ENCODE measurements at regions not wholly inside any gene's neighbourhood (a gene's known extent, or its start where the extent isn't known, plus 50 kb on each side); places are given as distances from the start of the nearest gene placed in this dataset.
"Not testable (repeated sequence)": the region's sequence is repeated elsewhere in the genome, so short reads cannot be mapped to it uniquely, and the experiment has no call there.

DNA sequence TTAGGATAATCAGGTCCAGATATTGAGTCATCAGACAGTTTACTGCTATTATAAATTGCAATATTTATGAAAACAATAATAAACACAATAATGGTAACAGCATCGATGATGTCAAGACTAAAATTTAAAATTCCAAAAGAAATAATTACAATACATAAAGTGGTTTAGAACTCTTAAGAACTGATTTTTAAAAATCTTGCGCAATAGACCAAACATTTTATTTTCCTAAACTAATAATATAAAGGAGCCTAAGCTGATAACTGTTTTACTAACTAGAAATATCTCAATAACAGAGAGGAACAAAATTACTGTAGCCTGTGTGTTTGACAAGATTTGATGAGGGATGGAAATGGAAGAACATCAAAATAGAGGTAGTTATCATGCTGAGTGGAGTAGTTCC, 93.9 kb upstream of the TRHDE start:
- no peak overlapping the region for H3K27ac ChIP-seq
- no peak for DNase-seq (ENCODE audit: low read depth, low spot score)
- no peak overlapping the region for H3K4me3 ChIP-seq
- H3K9ac ChIP-seq (ENCODE audit: insufficient read length) = no peak overlapping the region
- TF ChIP-seq POLR2AphosphoS5 (IDR thresholded peaks at IDR 0.05; ENCODE audit: borderline replicate concordance, low read depth, low read length) (no peak), EZH2 (IDR thresholded peaks at IDR 0.05) (no peak), FOXP2 (optimal IDR thresholded peaks at IDR 0.05; ENCODE audit: control extremely low read depth, extremely low read length, insufficient read depth) (no peak)
- H3K9me3 ChIP-seq (ENCODE audit: low read depth, low read length) = no peaks in the 10 kb centered on the region
- H3K36me3 ChIP-seq (ENCODE audit: insufficient read depth, low read length) = no peaks in the 10 kb centered on the region

DNA sequence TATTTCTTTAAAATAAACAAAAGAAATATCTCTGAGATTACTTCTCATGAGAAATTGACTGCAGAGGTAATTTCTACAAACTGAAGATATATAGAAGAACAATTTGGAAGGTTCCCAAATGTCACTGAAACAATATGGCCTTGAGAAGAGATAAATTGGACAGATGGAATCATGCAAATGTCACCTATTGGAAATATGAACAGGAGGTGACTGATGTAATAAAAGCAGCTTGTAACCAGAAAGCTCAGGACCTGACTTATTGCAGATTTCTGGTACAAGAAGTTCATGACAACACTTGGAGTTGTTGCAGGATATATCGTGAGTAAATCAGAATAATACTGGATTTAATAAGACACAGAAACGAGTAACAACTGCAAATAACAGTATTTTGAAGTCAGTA, 93.3 kb upstream of the TRHDE start:
- Histone ChIP-seq H3K27ac (no peak overlapping the region), H3K36me3 (ENCODE audit: insufficient read depth, low read length) (no peaks in the 10 kb centered on the region), H3K9ac (ENCODE audit: insufficient read length) (no peak overlapping the region), H3K9me3 (ENCODE audit: low read depth, low read length) (no peaks in the 10 kb centered on the region), H3K4me3 (no peak overlapping the region)
- TF ChIP-seq POLR2AphosphoS5 (IDR thresholded peaks at IDR 0.05; ENCODE audit: borderline replicate concordance, low read depth, low read length) = no peak
- TF ChIP-seq FOXP2 (optimal IDR thresholded peaks at IDR 0.05; ENCODE audit: control extremely low read depth, extremely low read length, insufficient read depth) = no peak
- no peak for TF ChIP-seq EZH2 (IDR thresholded peaks at IDR 0.05)
- DNase-seq (ENCODE audit: low read depth, low spot score) = no peak

DNA sequence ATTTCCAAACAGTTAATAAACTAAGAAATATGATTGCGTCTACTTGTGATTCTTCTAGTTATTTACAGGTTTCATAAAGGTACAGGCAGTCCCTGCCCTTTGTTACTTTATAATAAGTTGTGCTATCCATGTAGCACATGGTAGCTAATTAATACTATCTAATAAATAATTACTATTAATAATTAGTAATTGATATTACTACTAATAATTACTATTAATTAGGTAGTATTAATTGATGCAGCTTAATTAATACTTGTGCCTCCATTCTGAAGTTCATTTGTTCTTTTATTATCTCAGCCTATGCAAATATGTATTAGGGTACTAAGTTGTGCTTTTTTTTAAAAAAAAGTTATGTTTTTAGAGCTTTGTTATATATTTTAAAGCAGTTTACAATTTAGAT, 92.3 kb upstream of the TRHDE start:
- Histone ChIP-seq H3K9me3 (ENCODE audit: low read depth, low read length) (no peaks in the 10 kb centered on the region), H3K27ac (no peak overlapping the region), H3K4me3 (no peak overlapping the region), H3K9ac (ENCODE audit: insufficient read length) (no peak overlapping the region), H3K36me3 (ENCODE audit: insufficient read depth, low read length) (no peaks in the 10 kb centered on the region)
- no peak for TF ChIP-seq EZH2 (IDR thresholded peaks at IDR 0.05)
- no peak for DNase-seq (ENCODE audit: low read depth, low spot score)

DNA sequence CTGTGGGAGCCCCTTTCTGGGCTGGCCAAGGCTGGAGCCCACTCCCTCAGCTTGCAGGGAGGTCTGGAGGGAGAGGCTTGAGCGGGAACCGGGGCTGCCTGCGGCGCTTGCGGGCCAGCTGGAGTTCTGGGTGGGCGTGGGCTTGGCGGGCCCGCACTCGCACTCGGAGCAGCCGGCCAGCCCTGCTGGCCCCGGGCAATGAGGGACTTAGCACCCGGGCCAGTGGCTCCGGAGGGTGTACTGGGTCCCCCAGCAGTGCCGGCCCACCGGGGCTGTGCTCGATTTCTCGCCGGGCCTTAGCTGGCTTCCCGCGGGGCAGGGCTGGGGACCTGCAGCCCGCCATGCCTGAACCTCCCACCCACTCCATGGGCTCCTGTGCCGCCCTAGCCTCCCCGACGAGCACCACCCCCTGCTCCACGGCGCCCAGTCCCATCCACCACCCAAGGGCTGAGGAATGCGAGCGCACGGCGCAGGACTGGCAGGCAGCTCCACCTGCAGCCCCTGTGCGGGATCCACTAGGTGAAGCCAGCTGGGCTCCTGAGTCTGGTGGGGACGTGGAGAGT, 87.1 kb upstream of the TRHDE start:
- H3K36me3 ChIP-seq (ENCODE audit: insufficient read depth, low read length); H3K4me3 ChIP-seq; DNase-seq (ENCODE audit: low read depth, low spot score); H3K9me3 ChIP-seq (ENCODE audit: low read depth, low read length); H3K27ac ChIP-seq; H3K9ac ChIP-seq (ENCODE audit: insufficient read length): not testable (repeated sequence)

DNA sequence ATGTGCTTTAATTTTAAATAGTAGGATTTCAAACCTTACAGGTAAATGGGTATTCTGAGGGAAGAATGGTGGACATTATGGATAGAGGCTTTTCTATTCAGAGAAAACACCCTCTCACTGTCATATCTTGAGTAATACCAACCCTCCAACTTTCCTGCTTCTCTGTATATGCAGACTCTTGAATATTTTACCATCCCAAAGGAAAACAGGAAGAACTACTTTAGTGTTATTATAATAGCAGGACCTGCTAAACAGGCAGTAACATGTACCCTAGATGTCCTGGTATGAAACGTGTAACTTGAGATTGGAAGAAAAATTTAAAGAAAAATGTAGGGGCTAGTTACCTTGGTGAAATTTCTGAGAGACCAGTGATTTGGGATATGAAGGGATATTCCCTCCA, 82.9 kb upstream of the TRHDE start:
- no peaks in the 10 kb centered on the region for H3K36me3 ChIP-seq (ENCODE audit: insufficient read depth, low read length)
- no peak overlapping the region for H3K9ac ChIP-seq (ENCODE audit: insufficient read length)
- H3K9me3 ChIP-seq (ENCODE audit: low read depth, low read length) = no peaks in the 10 kb centered on the region; the same call in 1 of the 2 replicates
- no peak for DNase-seq (ENCODE audit: low read depth, low spot score)
- H3K4me3 ChIP-seq = no peak overlapping the region
- TF ChIP-seq POLR2AphosphoS5 (IDR thresholded peaks at IDR 0.05; ENCODE audit: borderline replicate concordance, low read depth, low read length) (no peak), EZH2 (IDR thresholded peaks at IDR 0.05) (no peak), FOXP2 (optimal IDR thresholded peaks at IDR 0.05; ENCODE audit: control extremely low read depth, extremely low read length, insufficient read depth) (no peak)
- H3K27ac ChIP-seq = no peak overlapping the region

DNA sequence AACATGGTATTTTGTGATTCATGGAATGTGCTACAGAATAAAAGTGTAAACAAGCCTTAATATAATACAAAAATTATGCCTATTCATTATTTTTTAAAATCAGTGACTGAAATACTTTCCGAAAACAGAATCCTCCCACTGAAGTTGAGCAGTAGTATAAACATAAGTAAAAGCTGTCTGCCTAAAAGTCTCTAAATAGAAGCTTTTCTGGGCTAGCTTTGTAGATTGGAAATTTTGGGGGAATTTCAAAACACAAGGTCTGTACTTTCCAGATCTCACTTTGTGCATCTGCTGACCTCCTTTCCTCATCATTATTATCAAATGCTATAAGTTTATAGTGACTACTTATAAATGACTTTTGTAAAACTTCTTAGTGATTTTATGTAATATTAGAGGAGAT, 80.4 kb upstream of the TRHDE start:
- TF ChIP-seq FOXP2 (optimal IDR thresholded peaks at IDR 0.05; ENCODE audit: control extremely low read depth, extremely low read length, insufficient read depth) = no peak
- TF ChIP-seq POLR2AphosphoS5 (IDR thresholded peaks at IDR 0.05; ENCODE audit: borderline replicate concordance, low read depth, low read length) = no peak
- TF ChIP-seq EZH2 (IDR thresholded peaks at IDR 0.05) = no peak
- no peaks in the 10 kb centered on the region; the same call in 1 of the 2 replicates for H3K9me3 ChIP-seq (ENCODE audit: low read depth, low read length)
- no peak for DNase-seq (ENCODE audit: low read depth, low spot score)
- H3K27ac ChIP-seq = no peak overlapping the region
- no peak overlapping the region for H3K4me3 ChIP-seq
- no peaks in the 10 kb centered on the region for H3K36me3 ChIP-seq (ENCODE audit: insufficient read depth, low read length)
- H3K9ac ChIP-seq (ENCODE audit: insufficient read length) = no peak overlapping the region

DNA sequence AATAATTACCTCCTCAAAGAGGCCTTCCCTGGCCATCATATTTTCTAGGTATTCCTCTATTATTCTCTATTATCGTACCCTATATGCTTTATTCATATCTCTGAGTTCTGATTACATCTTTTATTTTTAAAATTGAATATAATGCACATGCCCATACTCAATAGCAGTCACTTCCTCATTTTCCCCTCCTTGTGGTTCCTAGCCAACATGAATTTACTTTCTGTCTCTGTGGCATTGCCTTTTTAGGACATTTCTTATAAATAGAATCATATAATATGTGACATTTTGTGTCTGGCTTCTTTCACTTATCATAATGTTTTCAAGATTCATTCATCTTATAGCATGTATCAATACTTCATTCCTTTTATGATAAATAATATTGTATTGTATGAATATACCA, 74.4 kb upstream of the TRHDE start:
- no peak overlapping the region for H3K9ac ChIP-seq (ENCODE audit: insufficient read length)
- TF ChIP-seq EZH2 (IDR thresholded peaks at IDR 0.05) (no peak), POLR2AphosphoS5 (IDR thresholded peaks at IDR 0.05; ENCODE audit: borderline replicate concordance, low read depth, low read length) (no peak), FOXP2 (optimal IDR thresholded peaks at IDR 0.05; ENCODE audit: control extremely low read depth, extremely low read length, insufficient read depth) (no peak)
- no peaks in the 10 kb centered on the region; the same call in 1 of the 2 replicates for H3K9me3 ChIP-seq (ENCODE audit: low read depth, low read length)
- no peak overlapping the region for H3K27ac ChIP-seq
- H3K4me3 ChIP-seq = no peak overlapping the region
- DNase-seq (ENCODE audit: low read depth, low spot score) = no peak
- no peaks in the 10 kb centered on the region for H3K36me3 ChIP-seq (ENCODE audit: insufficient read depth, low read length)

DNA sequence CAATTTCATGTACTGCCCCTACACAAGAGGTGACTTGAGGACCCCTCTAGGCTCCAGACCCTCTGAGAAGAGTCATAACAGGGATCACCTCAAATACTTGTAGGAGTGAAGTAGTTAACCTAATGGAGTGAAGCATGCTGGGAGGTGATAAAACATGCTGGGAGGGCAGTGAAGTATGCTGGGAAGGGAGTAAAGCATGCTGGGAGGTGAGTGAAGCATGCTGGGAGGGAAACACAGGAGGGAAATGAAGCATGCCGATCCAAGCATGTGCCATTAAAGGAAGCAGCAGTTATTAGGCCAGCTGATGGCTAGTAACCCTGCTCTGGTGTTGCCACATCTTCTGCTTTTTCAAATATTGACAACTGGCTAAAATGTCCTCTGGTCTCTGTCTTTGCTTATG, 70.7 kb upstream of the TRHDE start:
- no peaks in the 10 kb centered on the region for H3K36me3 ChIP-seq (ENCODE audit: insufficient read depth, low read length)
- H3K9ac ChIP-seq (ENCODE audit: insufficient read length) = no peak overlapping the region
- no peak overlapping the region for H3K4me3 ChIP-seq
- H3K27ac ChIP-seq = no peak overlapping the region
- TF ChIP-seq FOXP2 (optimal IDR thresholded peaks at IDR 0.05; ENCODE audit: control extremely low read depth, extremely low read length, insufficient read depth) = no peak
- no peak for DNase-seq (ENCODE audit: low read depth, low spot score)
- H3K9me3 ChIP-seq (ENCODE audit: low read depth, low read length) = no peaks in the 10 kb centered on the region; the same call in 1 of the 2 replicates

DNA sequence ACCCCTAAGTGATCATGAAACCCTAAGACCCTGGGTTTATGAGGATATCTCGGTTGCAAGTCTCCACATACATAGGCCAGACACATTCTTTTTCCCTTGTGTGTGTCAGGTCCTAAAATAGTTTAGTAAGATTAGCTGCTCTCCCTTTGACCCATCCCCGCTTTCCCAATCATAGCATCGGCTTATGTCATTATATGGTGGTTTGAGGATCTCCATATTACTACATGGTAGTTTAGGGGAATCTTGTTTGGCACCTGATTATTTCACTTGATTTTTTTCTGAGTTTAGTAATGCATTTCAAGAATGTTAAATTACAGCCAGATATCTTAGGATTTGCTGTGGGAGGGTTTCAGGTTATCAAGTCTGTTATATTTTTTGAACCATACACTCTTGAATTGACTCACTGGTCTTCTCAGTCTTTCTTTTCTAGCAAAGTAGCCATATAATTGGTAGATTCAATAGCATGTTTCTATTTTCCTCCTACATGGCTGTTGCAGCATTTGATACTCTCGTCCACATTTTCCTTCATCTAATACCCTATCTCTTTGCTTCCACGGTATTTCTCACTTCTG, 68.3 kb upstream of the TRHDE start:
- no peak for DNase-seq (ENCODE audit: low read depth, low spot score)
- H3K9me3 ChIP-seq (ENCODE audit: low read depth, low read length) = no peaks in the 10 kb centered on the region; the same call in 1 of the 2 replicates

More for the DNA sequence above, 68.3 kb upstream of the TRHDE start:
- H3K4me3 ChIP-seq = no peak overlapping the region
- H3K36me3 ChIP-seq (ENCODE audit: insufficient read depth, low read length) = no peaks in the 10 kb centered on the region
- no peak overlapping the region for H3K9ac ChIP-seq (ENCODE audit: insufficient read length)
- no peak for TF ChIP-seq POLR2AphosphoS5 (IDR thresholded peaks at IDR 0.05; ENCODE audit: borderline replicate concordance, low read depth, low read length)
- no peak overlapping the region for H3K27ac ChIP-seq

Measured in SK-N-MC (cell line).